HL-60 (cell line): ENCODE measurements at regions not wholly inside any gene's neighbourhood (a gene's known extent, or its start where the extent isn't known, plus 50 kb on each side); places are given as distances from the start of the nearest gene placed in this dataset.

Source experiments
- DNase-seq, 2 experiments: peaks; one replicate each; pipeline ENCODE4 v3.0.0-alpha.2; 2010 to 2020; ENCODE audit warnings: low read depth in 1 of 2, low spot score in 1 of 2
- H3K27ac ChIP-seq: fragments of 250-450 bp; sonication (Bioruptor Pico); replicated peaks from 2 replicates; pipeline ENCODE4 v1.5.1; 2020; ENCODE audit warnings: mild to moderate bottlenecking, moderate library complexity
- H3K27me3 ChIP-seq: fragments of 250-450 bp; sonication (Bioruptor Pico); 2 replicates; pipeline ENCODE4 v1.5.1; 2021; ENCODE audit warnings: mild to moderate bottlenecking, moderate library complexity; ENCODE audit not compliant: insufficient read depth, poor library complexity, severe bottlenecking
- H3K4me3 ChIP-seq: replicated peaks from 2 replicates; pipeline ENCODE4 v1.5.1; 2011; ENCODE audit warnings: mild to moderate bottlenecking, control low read depth, low read length; ENCODE audit not compliant: insufficient read depth
- CTCF ChIP-seq: IDR thresholded peaks from one replicate; pipeline ENCODE4 v1.5.1; 2011; ENCODE audit warnings: low read length, control low read depth, inconsistent platforms; ENCODE audit not compliant: insufficient read depth
- GABPA ChIP-seq: IDR thresholded peaks from 2 replicates; pipeline ENCODE4 v1.6.1; 2012; ENCODE audit warnings: low read depth
- POLR2AphosphoS5 ChIP-seq: IDR thresholded peaks from 2 replicates; pipeline ENCODE4 v1.6.1; 2012; ENCODE audit warnings: low read depth
- REST ChIP-seq: IDR thresholded peaks from 2 replicates; pipeline ENCODE4 v1.6.1; 2012; ENCODE audit warnings: low read depth; ENCODE audit not compliant: insufficient replicate concordance
- SPI1 ChIP-seq: IDR thresholded peaks from 2 replicates; pipeline ENCODE4 v1.6.1; 2012; ENCODE audit warnings: low read depth, mild to moderate bottlenecking, borderline replicate concordance

DNA sequence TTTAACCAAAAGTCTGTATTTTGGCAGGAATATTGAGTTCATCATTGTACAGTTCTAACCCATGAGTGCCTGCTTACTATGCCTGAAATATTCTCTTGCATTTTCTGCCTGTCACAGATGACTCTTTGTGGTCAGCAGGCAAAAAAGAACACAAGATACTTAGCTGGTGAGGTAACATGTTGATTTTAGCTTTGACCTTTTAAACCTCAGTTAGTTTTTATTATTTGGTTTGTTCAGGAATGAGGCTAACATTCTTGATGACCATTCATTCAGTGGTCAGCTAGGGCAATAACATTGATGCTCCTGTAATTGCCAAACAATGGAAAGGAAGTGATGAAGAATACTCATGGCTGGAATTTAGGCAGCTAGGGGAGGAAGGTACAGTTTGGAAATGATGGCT, 491.2 kb downstream of the PIK3C3 start:
- no peaks in the 10 kb centered on the region for H3K27me3 ChIP-seq
- H3K4me3 ChIP-seq, result no peak overlapping the region
- no peak for DNase-seq
- no peak for TF ChIP-seq CTCF
- TF ChIP-seq REST, result no peak
- TF ChIP-seq GABPA, result no peak
- TF ChIP-seq SPI1, result no peak
- TF ChIP-seq POLR2AphosphoS5, result no peak
- H3K27ac ChIP-seq, result no peak overlapping the region

GRCh38 chr18:42447688-42448087, 492.7 kb downstream of the PIK3C3 start:
- TF ChIP-seq CTCF, result no peak
- no peak for TF ChIP-seq POLR2AphosphoS5
- no peak for TF ChIP-seq REST
- no peaks in the 10 kb centered on the region for H3K27me3 ChIP-seq
- no peak overlapping the region for H3K4me3 ChIP-seq
- no peak for DNase-seq
- no peak overlapping the region for H3K27ac ChIP-seq

DNA sequence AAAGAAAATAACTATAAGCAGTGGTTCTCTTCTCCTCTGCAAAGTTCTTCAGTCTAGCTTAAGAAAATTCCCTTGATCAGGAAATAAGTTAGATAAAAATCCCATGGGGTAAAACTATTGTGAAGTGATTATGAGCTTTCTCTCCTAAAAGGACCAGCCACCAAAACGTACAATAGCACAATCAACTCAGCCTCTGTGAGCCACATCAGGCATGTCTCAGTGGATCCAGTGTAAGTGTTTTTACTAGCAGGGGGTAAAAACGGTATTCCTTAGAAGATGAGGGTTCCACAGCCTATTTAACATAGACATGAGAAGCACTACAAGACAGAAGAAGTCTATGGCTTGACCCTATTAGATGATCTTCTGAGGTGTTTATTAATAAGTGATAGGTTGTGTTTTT, 503.2 kb downstream of the PIK3C3 start:
- Histone ChIP-seq H3K27ac (no peak overlapping the region), H3K4me3 (no peak overlapping the region), H3K27me3 (no peaks in the 10 kb centered on the region)
- no peak for DNase-seq
- no peak for TF ChIP-seq GABPA
- TF ChIP-seq CTCF, result no peak
- no peak for TF ChIP-seq REST
- TF ChIP-seq POLR2AphosphoS5, result no peak
- TF ChIP-seq SPI1, result no peak
